ENCODE measurements at regions not wholly inside any gene's neighbourhood (a gene's known extent, or its start where the extent isn't known, plus 50 kb on each side); places are given as distances from the start of the nearest gene placed in this dataset.

GRCh38 chr5:2192496-2192895, 309.8 kb upstream of the IRX4 start:
- Histone ChIP-seq H3K18ac (ENCODE audit: extremely low read depth, low read length) (no peak overlapping the region), H4K5ac (ENCODE audit: insufficient read length, low read depth, low read length) (no peak overlapping the region), H2BK20ac (ENCODE audit: low read length) (no peak overlapping the region), H4K8ac (ENCODE audit: extremely low read depth, insufficient read depth, low read length) (no peak overlapping the region), H3K56ac (replicated peaks; ENCODE audit: insufficient read length, low read depth, low read length) (no peak overlapping the region), H3K4me1 (replicated peaks in 1 of 4; ENCODE audit: control insufficient read depth in 3 of 4, insufficient read depth in 4 of 4, low read length in 3 of 4) (no peaks in the 10 kb centered on the region), H4K91ac (replicated peaks; ENCODE audit: insufficient read length, low read length) (no peak overlapping the region), H3K27me3 (replicated peaks in 1 of 4; ENCODE audit: control insufficient read depth in 3 of 4, extremely low read depth in 1 of 4, insufficient read depth in 3 of 4, low read length in 3 of 4) (no peaks in the 10 kb centered on the region), H2BK5ac (ENCODE audit: low read depth, low read length) (no peak overlapping the region), H3K36me3 (ENCODE audit: control insufficient read depth in 2 of 4, insufficient read depth in 4 of 4, low read length in 3 of 4) (no peaks in the 10 kb centered on the region), H2BK12ac (ENCODE audit: low read depth, low read length) (no peak overlapping the region), H3K23me2 (ENCODE audit: low read depth, low read length) (no peaks in the 10 kb centered on the region), H2BK15ac (ENCODE audit: low read length) (no peak overlapping the region), H3K23ac (ENCODE audit: insufficient read length) (no peak overlapping the region), H3K4ac (replicated peaks; ENCODE audit: insufficient read length, low read depth, low read length) (no peak overlapping the region), H3K27ac (ENCODE audit: low read depth, low read length) (no peak overlapping the region), H3K9ac (replicated peaks in 1 of 4; ENCODE audit: extremely low read depth in 1 of 4, low read depth in 3 of 4, low read length in 3 of 4) (no peak overlapping the region), H3K79me1 (ENCODE audit: low read depth, low read length) (no peaks in the 10 kb centered on the region), H2AK5ac (ENCODE audit: low read depth, low read length) (no peak overlapping the region), H2AFZ (ENCODE audit: low read length) (no peak overlapping the region), H3K14ac (ENCODE audit: insufficient read length) (no peak overlapping the region), H3K79me2 (ENCODE audit: control insufficient read depth in 1 of 2, insufficient read depth in 2 of 2, low read length in 2 of 2) (no peaks in the 10 kb centered on the region), H3K4me3 (ENCODE audit: extremely low read depth in 1 of 4, insufficient read depth in 2 of 4, low read depth in 3 of 4, low read length in 4 of 4) (no peak overlapping the region), H2BK120ac (replicated peaks; ENCODE audit: low read depth, low read length) (no peak overlapping the region), H3K4me2 (ENCODE audit: insufficient read depth in 1 of 2, low read depth in 2 of 2, low read length in 2 of 2) (no peak overlapping the region), H4K20me1 (replicated peaks in 1 of 2; ENCODE audit: control insufficient read depth in 1 of 2, insufficient read depth in 2 of 2, low read length in 2 of 2) (no peaks in the 10 kb centered on the region), H3K9me3 (ENCODE audit: insufficient read depth in 2 of 2, low read depth in 1 of 2, low read length in 1 of 2) (peaks cover 9 to 12% of the 10 kb centered on the region in 2 experiments)
- no peak for FAIRE-seq
- WGBS, 2 experiments (ENCODE audit: extremely low coverage in 1 of 2, insufficient coverage in 1 of 2, insufficient read length in 1 of 2, insufficient replicate concordance in 2 of 2, low coverage in 1 of 2, low lambda C conversion rate in 2 of 2, missing lambda C conversion rate in 1 of 2) = 86% methylated on average over 8 of the region's 8 CpGs; no CpG with 5 or more reads in 1 of the 2 experiments
- POLR2A ChIA-PET (ENCODE audit: partially characterized antibody) = interaction anchor here (0.8 kb wide), 1 partner anchor 392 kb away, joined by 3 read pairs; no protein-coding TSS in a partner anchor
- CTCF ChIA-PET (ENCODE audit: partially characterized antibody) = interaction anchor here (1.1 kb wide), 1 partner anchor 8 kb away, joined by 3 read pairs; no protein-coding TSS in a partner anchor
- DNase-seq (ENCODE audit: low read depth in 1 of 2, low spot score in 2 of 2) = peak in 1 of 2 experiments; percentile 23
- no peak for TF ChIP-seq KDM5A (IDR thresholded peaks at IDR 0.05; ENCODE audit: low read length)
- TF ChIP-seq CHD1 (IDR thresholded peaks at IDR 0.05; ENCODE audit: low read depth, low read length) = no peak
- no peak for TF ChIP-seq RBBP5 (IDR thresholded peaks at IDR 0.05; ENCODE audit: borderline replicate concordance, low read depth, low read length)
- no peak for TF ChIP-seq NANOG (IDR thresholded peaks at IDR 0.05; ENCODE audit: insufficient read depth, low read depth, low read length, poor library complexity, severe bottlenecking)
- no peak for TF ChIP-seq EP300 (IDR thresholded peaks at IDR 0.05; ENCODE audit: borderline replicate concordance in 1 of 2, low read depth in 2 of 2, low read length in 2 of 2)
- no peak for TF ChIP-seq RFX5 (IDR thresholded peaks at IDR 0.05; ENCODE audit: borderline replicate concordance, low read depth, low read length)
- no peak for TF ChIP-seq BCL11A (IDR thresholded peaks at IDR 0.05; ENCODE audit: low read depth in 2 of 2, low read length in 2 of 2)
- TF ChIP-seq SUZ12 (IDR thresholded peaks at IDR 0.05; ENCODE audit: low read length) = no peak
- no peak for TF ChIP-seq BACH1 (IDR thresholded peaks at IDR 0.05; ENCODE audit: low read length)
- TF ChIP-seq CBX5 (IDR thresholded peaks at IDR 0.05; ENCODE audit: low read depth, low read length) = no peak
- TF ChIP-seq TAF7 (optimal IDR thresholded peaks at IDR 0.05; ENCODE audit: borderline replicate concordance, low read depth, low read length) = no peak
- TF ChIP-seq HDAC2 (IDR thresholded peaks at IDR 0.05; ENCODE audit: borderline replicate concordance in 1 of 2, low read depth in 2 of 2, low read length in 2 of 2) = no peak
- TF ChIP-seq CBX8 (IDR thresholded peaks at IDR 0.05; ENCODE audit: borderline replicate concordance, low read depth, low read length) = no peak
- no peak for TF ChIP-seq POLR2AphosphoS5 (IDR thresholded peaks at IDR 0.05; ENCODE audit: low read depth, low read length)
- no peak for TF ChIP-seq SP1 (IDR thresholded peaks at IDR 0.05; ENCODE audit: low read depth, low read length)

All from H1 (cell line).